HG03064 (cell line): ENCODE measurements at regions not wholly inside any gene's neighbourhood (a gene's known extent, or its start where the extent isn't known, plus 50 kb on each side); places are given as distances from the start of the nearest gene placed in this dataset.
"Not testable (repeated sequence)": the region's sequence is repeated elsewhere in the genome, so short reads cannot be mapped to it uniquely, and the experiment has no call there.

Experiments used
- ATAC-seq: cut with Tn5 transposase; IDR thresholded peaks from one replicate; pipeline ENCODE4 v1.9.1; 2021; ENCODE audit warnings: low read depth; ENCODE audit not compliant: unreplicated experiment

DNA sequence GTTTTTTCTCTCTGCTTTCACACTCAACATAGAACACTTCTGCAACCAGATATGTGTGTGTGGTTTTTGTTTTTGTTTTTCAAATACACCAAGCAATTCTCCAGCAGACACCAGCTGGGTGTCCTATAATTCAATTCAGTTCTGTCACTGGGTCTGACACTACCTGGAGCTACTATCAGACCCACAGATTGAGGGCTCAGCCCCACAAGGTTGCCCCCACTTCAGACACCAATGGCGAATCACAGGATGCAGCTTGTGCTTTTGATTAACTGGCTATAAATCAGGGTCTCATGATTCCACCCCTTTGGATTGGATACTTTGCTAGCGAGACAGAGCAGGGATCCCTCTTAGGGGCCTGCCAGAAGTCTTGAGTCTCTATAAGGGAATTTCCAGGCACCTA, 462.2 kb upstream of the NRP1 start:
- no peak for ATAC-seq

GRCh38 chr10:33795529-33795928, 461.1 kb upstream of the NRP1 start:
- ATAC-seq = no peak

DNA sequence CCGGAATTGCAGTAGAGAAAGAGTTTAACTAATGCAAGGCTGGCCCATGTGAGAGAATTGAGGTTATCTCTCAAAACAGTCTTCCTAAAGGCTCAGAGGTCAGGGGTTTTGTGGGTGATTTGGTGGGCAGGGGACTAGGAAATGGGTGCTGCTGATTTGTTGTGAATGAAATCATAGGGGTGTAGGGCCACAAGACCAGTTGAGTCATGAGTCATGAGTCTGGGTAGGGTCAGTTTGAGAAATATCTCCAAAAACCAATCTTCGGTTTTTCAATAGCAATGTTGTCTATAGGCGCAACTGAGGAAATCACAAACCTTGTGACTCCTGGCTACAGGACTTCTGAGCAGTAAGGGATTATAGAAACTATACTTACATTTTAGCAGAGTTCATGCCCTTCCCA, 460.0 kb upstream of the NRP1 start:
- no peak for ATAC-seq

DNA sequence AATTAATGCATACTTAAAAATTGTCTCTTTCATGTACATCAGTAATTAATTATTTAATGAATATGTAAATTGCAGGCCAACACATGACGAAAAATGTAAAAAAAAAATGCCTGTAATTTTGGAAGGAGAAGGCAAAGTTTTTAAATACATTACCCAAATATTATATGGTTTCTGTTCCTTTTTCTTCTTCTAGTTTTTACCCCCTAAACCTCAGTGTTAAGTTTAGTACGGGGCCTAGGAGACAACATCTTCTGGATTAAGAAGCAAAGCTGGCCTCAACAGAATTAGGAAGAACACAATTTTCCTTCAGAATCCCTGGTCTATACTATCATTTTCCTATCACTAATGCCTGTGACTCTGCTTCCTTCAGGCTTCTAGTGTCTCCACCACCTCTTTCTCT, 459.3 kb upstream of the NRP1 start:
- ATAC-seq = no peak

DNA sequence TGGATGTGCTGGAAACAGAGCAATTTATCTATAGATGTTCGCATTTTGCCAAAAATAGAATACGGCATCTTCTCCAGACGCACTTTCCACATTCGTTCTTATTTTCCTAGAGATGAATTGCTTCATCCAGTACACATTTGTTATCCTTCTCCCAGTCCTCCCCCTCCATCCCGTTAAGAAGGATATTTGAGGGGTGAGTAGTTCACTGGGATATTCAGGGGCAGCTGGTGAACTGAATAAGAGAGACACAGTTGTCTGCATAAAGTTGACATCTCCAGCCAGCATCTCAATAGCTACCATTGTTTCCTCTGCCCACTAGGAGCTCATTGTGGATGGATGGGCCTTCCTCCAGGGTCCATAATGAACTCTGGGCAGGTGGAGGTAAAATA, 456.8 kb upstream of the NRP1 start:
- no peak for ATAC-seq

DNA sequence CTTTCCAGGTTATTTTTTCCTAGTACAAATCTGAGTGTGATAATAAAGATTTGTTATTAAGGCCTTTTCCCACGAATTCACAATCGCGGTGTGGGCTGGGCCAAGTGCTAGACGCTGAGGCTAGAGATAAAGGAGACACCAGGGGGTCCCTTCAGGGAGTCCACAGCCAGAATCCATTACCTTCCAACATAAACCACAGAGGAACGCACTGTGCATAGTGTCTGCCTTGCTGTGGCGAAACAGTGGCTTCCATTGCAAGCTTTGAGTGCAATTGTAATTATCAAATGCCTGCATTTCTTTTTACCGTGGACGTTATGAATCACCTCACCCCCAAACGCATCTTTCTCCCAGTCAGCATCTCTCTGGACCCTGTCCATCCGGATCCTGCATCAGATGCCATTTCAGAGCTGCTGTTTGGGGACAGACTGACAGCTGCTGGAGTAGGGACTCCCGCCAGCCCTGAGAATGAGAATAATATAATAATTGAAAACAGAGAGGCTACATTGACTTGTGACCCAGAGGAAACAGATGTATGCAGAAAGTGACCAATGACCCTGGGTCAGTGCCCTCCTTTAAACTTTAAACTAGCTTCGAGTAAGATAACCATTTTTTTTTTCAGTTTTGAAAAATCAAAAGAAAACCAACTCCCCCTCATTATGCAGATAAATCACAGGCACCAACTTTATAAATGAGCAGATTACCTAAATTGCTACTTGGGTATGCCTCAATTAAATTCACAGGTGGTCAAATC, 456.2 kb upstream of the NRP1 start:
- no peak for ATAC-seq

- ATAC-seq = no peak
Measured at GRCh38 chr10:33783557-33783956, 449.1 kb upstream of the NRP1 start.

DNA sequence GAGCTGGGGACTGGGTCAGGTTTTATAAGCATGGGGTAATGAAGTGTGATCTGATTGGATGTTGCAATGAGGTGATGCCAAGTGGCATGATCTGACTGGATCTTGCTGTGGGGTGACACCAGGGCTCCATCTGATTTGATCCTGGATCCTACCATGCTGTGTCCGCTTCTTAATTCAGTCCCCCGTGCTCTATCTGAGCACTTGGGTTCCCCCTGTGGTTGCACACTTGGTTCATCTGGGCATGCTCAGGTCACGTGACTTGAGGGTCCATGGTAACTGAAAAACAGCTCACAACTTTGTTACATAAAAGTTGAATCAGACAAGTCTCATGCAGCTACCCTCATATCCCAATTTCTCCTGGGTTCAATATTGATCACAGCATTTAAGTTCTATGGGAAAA, 448.6 kb upstream of the NRP1 start:
- ATAC-seq = no peak

- no peak for ATAC-seq
Measured at GRCh38 chr10:33781606-33782395, 447.3 kb upstream of the NRP1 start.

GRCh38 chr10:33780961-33781360, 446.5 kb upstream of the NRP1 start:
- no peak for ATAC-seq

DNA sequence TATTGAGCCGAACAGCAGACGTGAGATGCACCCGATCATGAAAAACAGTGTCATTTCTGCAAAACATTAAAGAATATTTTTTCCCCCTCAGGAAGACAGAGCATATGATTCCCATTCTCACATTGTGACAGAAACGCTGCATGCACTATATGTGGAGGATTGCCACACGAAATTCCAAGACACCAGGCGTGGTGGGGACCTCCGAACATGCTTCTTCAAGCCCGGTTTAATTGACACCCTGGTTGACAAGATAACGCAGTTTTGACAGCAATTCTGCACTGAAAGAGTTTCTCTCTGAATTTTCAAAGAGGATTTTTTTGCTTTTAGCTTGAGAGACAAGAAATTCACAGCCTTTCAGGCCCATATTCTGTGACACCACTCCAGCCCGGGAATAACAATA, 442.8 kb upstream of the NRP1 start:
- no peak for ATAC-seq

GRCh38 chr10:33776419-33777070, 442.1 kb upstream of the NRP1 start:
- ATAC-seq = no peak

DNA sequence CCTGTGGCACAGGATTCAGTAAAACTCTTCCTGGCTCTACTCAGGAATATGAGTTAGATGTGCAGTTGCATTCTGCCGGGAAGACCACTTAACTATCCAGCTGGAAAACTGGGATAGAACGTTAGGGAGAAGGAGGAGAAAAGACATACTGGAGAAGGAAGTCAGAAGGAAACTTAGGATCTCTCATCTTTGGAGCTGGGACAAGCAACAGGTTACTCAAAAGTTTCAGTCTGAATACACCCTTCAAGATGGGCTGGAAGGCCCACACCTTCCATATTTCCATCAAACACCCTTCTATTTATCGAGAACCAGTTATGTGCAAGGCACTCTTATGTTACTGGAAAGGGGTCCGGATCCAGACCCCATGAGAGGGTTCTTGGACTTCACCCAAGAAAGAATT, 440.4 kb upstream of the NRP1 start:
- ATAC-seq = no peak

DNA sequence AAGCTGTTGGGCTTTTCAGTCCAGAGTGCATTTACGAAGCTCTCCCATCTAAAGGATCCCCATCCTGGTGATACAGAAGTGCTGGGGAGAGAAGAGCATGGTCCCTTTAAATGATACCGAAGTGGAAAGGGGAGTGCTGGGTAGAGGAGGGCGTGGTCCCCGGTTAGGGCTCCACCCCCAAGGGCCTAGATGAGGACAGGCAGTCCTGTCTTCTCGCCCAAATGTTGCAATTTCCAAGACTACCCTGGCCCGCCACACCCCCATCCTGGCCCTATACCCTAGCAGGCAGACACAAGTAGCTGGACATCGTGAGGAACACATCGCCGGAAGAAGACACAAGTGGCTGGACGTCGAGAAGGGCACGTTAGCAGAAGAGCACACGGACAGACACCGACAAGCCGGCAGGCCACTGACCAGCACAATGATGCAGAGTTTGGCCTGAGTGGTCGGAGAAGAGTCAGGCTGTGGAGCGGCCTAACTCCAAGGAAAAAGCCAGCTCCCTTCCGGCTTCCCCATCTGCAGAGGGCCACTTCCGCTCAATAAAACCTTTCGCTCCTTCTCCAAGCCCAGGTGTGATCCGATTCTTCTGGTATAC, 439.5 kb upstream of the NRP1 start:
- ATAC-seq = no peak

DNA sequence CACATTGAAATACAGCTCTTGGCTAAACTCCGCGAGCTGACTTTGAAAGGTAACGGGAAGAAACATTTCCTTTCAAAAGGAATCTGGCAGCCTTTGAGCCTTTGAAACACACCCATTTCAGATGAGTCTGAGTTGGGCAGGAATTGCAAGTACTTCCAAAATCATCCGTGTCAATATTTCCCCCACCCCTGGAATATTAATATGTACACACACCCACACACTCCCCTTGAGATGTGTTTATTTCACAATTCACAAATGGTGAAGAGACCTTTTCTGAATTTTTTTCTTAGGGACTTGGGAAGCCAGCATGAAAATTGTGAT, 438.7 kb upstream of the NRP1 start:
- no peak for ATAC-seq

GRCh38 chr10:33772370-33773252, 438.1 kb upstream of the NRP1 start:
- ATAC-seq = no peak

GRCh38 chr10:33771856-33772255, 437.4 kb upstream of the NRP1 start:
- not testable (repeated sequence) for ATAC-seq

DNA sequence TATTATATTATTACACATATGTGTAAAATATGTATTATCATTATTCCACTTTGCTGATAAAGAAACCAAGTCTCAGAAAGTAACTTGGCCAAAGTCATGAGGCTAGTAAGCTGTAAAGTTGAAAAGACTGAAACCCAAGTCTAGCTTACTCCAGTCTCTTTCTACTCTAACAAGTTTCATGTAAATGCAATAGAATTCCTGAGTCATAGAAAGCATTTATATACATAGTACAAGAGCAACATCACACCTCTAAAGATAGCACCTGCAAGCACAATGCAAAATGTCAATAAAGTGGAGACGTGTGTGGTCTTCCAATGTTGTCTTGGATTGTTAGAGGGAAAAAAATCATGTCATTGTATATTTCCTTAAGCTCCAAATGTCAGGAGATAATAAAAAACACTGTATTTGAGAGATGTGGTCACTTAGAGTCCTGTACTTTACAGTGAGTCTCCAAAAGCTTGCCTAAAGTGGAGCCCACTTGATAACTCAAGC, 430.3 kb upstream of the NRP1 start:
- no peak for ATAC-seq

DNA sequence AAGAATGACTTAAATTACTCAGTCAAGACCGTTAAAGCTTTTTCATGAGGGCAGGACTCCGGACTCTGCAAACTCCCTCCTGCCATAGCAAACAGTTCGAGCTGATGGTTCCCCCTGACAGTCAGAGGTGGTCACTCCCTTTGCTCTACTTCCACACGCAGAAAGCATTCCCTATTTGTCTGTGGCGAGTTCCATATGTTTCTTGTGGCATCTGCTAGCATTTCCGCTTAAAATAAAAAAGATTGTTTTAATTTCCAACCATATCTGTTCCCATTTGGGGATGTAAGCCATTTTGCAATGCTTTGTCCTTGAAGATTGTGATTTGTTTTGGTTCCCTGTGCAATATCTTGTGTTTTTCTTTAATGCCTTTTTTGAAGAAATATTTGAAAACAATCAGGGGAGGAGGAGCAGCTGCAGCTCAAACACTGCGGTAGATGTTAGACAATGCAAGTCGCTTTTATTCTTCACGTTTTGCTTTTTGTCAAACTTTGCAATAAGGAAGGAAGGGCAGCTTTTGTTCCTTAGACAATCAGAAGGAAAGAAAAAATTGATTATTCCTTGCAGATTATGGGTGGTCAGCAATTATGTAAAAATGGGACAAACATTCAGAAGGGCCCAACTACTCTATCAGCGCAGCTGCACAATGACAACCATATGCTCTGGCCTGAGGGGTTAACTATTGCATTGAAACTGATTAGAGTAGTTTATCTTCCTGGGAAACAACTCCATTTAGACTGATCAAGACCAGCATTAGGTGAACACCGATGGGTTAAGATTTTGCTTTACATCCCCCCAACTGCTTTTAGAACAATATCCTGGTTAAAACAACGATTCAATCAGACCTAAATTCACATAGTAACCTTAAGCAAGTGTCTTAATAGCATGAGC, 425.8 kb upstream of the NRP1 start:
- no peak for ATAC-seq
